OCI-M1 (cell line): ENCODE measurements at regions not wholly inside any gene's neighbourhood (a gene's known extent, or its start where the extent isn't known, plus 50 kb on each side); places are given as distances from the start of the nearest gene placed in this dataset.

Source experiments
- DNase-seq: peaks from one replicate; lab custom pipeline; 2025; lab: John Stamatoyannopoulos, UW

- no peak for DNase-seq
Measured at GRCh38 chr10:108523016-108523800, 1358.7 kb upstream of the SORCS1 start.

- DNase-seq = no peak
Measured at GRCh38 chr10:108521827-108522492, 1357.5 kb upstream of the SORCS1 start.

GRCh38 chr10:108515821-108516220 is 1351.3 kb upstream of the SORCS1 start:
- DNase-seq = no peak

GRCh38 chr10:108500396-108500795 is 1335.9 kb upstream of the SORCS1 start:
- DNase-seq = peak; percentile 57

- DNase-seq = no peak
Measured at GRCh38 chr10:108496106-108496505, 1331.6 kb upstream of the SORCS1 start.

- no peak for DNase-seq
Measured at GRCh38 chr10:108490944-108491343, 1326.4 kb upstream of the SORCS1 start.

- no peak for DNase-seq
Measured at GRCh38 chr10:108471420-108471819, 1306.9 kb upstream of the SORCS1 start.

GRCh38 chr10:108469940-108470339 is 1305.4 kb upstream of the SORCS1 start:
- DNase-seq = peak; percentile 55

- no peak for DNase-seq
Measured at GRCh38 chr10:108465871-108466641, 1301.5 kb upstream of the SORCS1 start.

GRCh38 chr10:108462005-108462404 is 1297.5 kb upstream of the SORCS1 start:
- no peak for DNase-seq

GRCh38 chr10:108454793-108455192 is 1290.3 kb upstream of the SORCS1 start:
- DNase-seq = peak; percentile 23

- DNase-seq = no peak
Measured at GRCh38 chr10:108454224-108454623, 1289.7 kb upstream of the SORCS1 start.

GRCh38 chr10:108453166-108453565 is 1288.7 kb upstream of the SORCS1 start:
- DNase-seq = peak; percentile 10

GRCh38 chr10:108452533-108452932 is 1288.0 kb upstream of the SORCS1 start:
- DNase-seq = no peak

GRCh38 chr10:108450280-108450679 is 1285.8 kb upstream of the SORCS1 start:
- no peak for DNase-seq

GRCh38 chr10:108445746-108446145 is 1281.2 kb upstream of the SORCS1 start:
- DNase-seq = no peak

GRCh38 chr10:108443636-108444035 is 1279.1 kb upstream of the SORCS1 start:
- DNase-seq = no peak

GRCh38 chr10:108439397-108439796 is 1274.9 kb upstream of the SORCS1 start:
- peak; percentile 12 for DNase-seq

GRCh38 chr10:108436096-108436495 is 1271.6 kb upstream of the SORCS1 start:
- DNase-seq = no peak

- DNase-seq = peak; percentile 14
Measured at GRCh38 chr10:108434559-108435252, 1270.2 kb upstream of the SORCS1 start.

GRCh38 chr10:108427146-108427545 is 1262.6 kb upstream of the SORCS1 start:
- DNase-seq = peak; percentile 81
